GM12865 (cell line): ENCODE measurements at regions not wholly inside any gene's neighbourhood (a gene's known extent, or its start where the extent isn't known, plus 50 kb on each side); places are given as distances from the start of the nearest gene placed in this dataset.
"Not testable (repeated sequence)": the region's sequence is repeated elsewhere in the genome, so short reads cannot be mapped to it uniquely, and the experiment has no call there.

Source experiments
- DNase-seq: peaks from one replicate; pipeline ENCODE4 v3.0.0; 2010; ENCODE audit warnings: low read depth
- H3K4me3 ChIP-seq: 2 replicates; pipeline ENCODE4 v1.5.1; 2011; ENCODE audit warnings: mild to moderate bottlenecking, low read depth, low read length, control low read depth

- H3K4me3 ChIP-seq, DNase-seq: not testable (repeated sequence)
These were observed 269.1 kb upstream of the PLGLB1 start for GRCh38 chr2:87290566-87291307.

- DNase-seq, H3K4me3 ChIP-seq: not testable (repeated sequence)
These were observed 270.0 kb upstream of the PLGLB1 start for GRCh38 chr2:87291400-87292200.

- H3K4me3 ChIP-seq, DNase-seq: not testable (repeated sequence)
These were observed 272.4 kb upstream of the PLGLB1 start for GRCh38 chr2:87293931-87294594.

- DNase-seq, H3K4me3 ChIP-seq: not testable (repeated sequence)
These were observed 273.5 kb upstream of the PLGLB1 start for GRCh38 chr2:87295135-87295534.

GRCh38 chr2:87301349-87301748 is 279.7 kb upstream of the PLGLB1 start:
- not testable (repeated sequence) for DNase-seq, H3K4me3 ChIP-seq

- not testable (repeated sequence) for H3K4me3 ChIP-seq, DNase-seq
These were observed 280.2 kb upstream of the PLGLB1 start for GRCh38 chr2:87301871-87302270.

- DNase-seq, H3K4me3 ChIP-seq: not testable (repeated sequence)
These were observed 287.0 kb upstream of the PLGLB1 start for GRCh38 chr2:87308621-87309020.

GRCh38 chr2:87309785-87310184 is 288.1 kb upstream of the PLGLB1 start:
- not testable (repeated sequence) for DNase-seq

GRCh38 chr2:87311896-87312441 is 290.3 kb upstream of the PLGLB1 start:
- DNase-seq = not testable (repeated sequence)

More at GRCh38 chr2:87309785-87310184, 288.1 kb upstream of the PLGLB1 start:
- H3K4me3 ChIP-seq = not testable (repeated sequence)

GRCh38 chr2:87314622-87315021 is 293.0 kb upstream of the PLGLB1 start:
- not testable (repeated sequence) for DNase-seq, H3K4me3 ChIP-seq

More at GRCh38 chr2:87311896-87312441, 290.3 kb upstream of the PLGLB1 start:
- not testable (repeated sequence) for H3K4me3 ChIP-seq

GRCh38 chr2:87315183-87315902 is 293.7 kb upstream of the PLGLB1 start:
- H3K4me3 ChIP-seq, DNase-seq: not testable (repeated sequence)

- not testable (repeated sequence) for DNase-seq, H3K4me3 ChIP-seq
These were observed 295.5 kb upstream of the PLGLB1 start for GRCh38 chr2:87317193-87317592.

GRCh38 chr2:87318814-87319491 is 297.3 kb upstream of the PLGLB1 start:
- not testable (repeated sequence) for DNase-seq, H3K4me3 ChIP-seq

- not testable (repeated sequence) for DNase-seq, H3K4me3 ChIP-seq
These were observed 298.1 kb upstream of the PLGLB1 start for GRCh38 chr2:87319705-87320104.

GRCh38 chr2:87321201-87321600 is 299.6 kb upstream of the PLGLB1 start:
- H3K4me3 ChIP-seq, DNase-seq: not testable (repeated sequence)

GRCh38 chr2:87324335-87325041 is 302.8 kb upstream of the PLGLB1 start:
- not testable (repeated sequence) for DNase-seq

GRCh38 chr2:87325042-87325910 is 303.6 kb upstream of the PLGLB1 start:
- H3K4me3 ChIP-seq, DNase-seq: not testable (repeated sequence)

More at GRCh38 chr2:87324335-87325041, 302.8 kb upstream of the PLGLB1 start:
- H3K4me3 ChIP-seq = not testable (repeated sequence)
